Ishikawa (cell line): ENCODE measurements at regions not wholly inside any gene's neighbourhood (a gene's known extent, or its start where the extent isn't known, plus 50 kb on each side); places are given as distances from the start of the nearest gene placed in this dataset.

Experiments used
- EGR1 ChIP-seq: IDR thresholded peaks from 2 replicates; pipeline ENCODE4 v1.6.1; 2012
- EP300 ChIP-seq: IDR thresholded peaks from 2 replicates; pipeline ENCODE4 v1.6.1; 2012; ENCODE audit warnings: borderline replicate concordance

- TF ChIP-seq EGR1 (no peak), EP300 (no peak)
These were observed 90.7 kb downstream of the MAT2B start for GRCh38 chr5:163595932-163596607.
